ENCODE measurements at regions not wholly inside any gene's neighbourhood (a gene's known extent, or its start where the extent isn't known, plus 50 kb on each side); places are given as distances from the start of the nearest gene placed in this dataset.
"Not testable (repeated sequence)": the region's sequence is repeated elsewhere in the genome, so short reads cannot be mapped to it uniquely, and the experiment has no call there.

DNA sequence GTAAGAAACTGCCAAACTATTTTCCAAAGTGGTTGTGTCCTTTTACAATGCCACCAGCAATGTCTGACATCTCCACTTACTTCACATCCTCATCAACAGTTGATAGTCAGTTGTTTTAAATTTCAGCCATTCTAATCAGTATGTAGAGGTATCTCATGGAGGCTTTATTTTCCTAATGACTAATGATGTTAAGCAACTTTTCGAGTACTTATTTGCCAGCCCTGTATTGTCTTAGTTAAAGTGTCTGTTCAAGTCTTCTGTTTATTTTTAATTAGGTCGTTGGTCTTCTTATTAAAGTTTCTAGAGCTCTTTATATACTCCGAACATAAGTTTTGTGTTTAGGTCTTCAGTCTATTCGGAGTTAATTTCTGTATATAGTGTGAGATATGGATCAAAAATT, 54.9 kb upstream of the NBPF12 start:
- POLR2A ChIA-PET; ATAC-seq (ENCODE audit: low read depth); H3K4me1 Mint-ChIP-seq; H3K36me3 Mint-ChIP-seq; H3K27ac Mint-ChIP-seq; H3K4me3 Mint-ChIP-seq; H3K27me3 Mint-ChIP-seq; DNase-seq; H3K9me3 Mint-ChIP-seq: not testable (repeated sequence)

DNA sequence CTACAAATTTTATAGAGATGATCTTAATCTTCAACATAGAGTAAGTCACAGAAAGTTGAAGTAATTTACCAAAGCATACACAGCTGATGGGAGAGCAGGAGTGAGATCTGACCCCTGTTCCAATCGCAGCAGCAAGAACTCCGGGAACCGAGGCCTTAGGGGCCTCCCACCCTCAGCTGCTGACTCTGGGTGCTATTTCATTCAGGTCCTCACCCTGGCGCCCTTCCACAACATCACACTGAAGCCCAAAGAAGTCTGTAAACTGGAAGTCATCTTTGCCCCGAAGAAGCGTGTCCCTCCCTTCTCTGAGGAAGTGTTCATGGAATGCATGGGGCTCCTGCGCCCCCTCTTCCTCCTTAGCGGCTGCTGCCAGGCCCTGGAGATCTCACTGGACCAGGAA, 57.0 kb upstream of the NBPF12 start:
- POLR2A ChIA-PET; H3K4me1 Mint-ChIP-seq; H3K27ac Mint-ChIP-seq; DNase-seq; ATAC-seq (ENCODE audit: low read depth); H3K36me3 Mint-ChIP-seq; H3K4me3 Mint-ChIP-seq; H3K27me3 Mint-ChIP-seq; H3K9me3 Mint-ChIP-seq: not testable (repeated sequence)

DNA sequence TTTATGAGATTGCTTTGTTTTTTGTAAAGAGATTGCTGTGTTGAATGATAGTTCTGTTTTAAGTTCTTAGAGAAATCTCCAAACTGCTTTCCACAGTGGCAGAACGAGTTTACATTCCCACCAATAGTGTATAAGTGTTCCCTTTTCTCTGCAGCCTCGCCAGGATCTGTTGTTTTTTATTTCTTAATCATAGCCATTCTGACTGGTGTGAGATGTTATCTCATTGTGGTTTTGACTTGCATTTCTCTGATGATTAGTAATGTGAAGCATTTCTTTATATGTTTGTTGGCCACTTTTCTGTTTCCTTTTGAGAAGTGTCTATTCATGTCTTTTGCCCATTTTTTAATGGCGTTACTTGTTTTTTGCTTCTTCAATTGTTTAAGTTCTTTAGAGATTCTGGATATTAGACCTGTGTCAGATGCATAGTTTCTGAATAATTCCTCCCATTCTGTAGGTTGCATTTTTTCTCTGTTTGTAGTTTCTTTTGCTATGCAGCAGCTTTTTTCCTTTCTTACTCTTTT, 74.3 kb upstream of the NBPF12 start:
- H3K27ac Mint-ChIP-seq; ATAC-seq (ENCODE audit: low read depth); POLR2A ChIA-PET; DNase-seq; H3K36me3 Mint-ChIP-seq; H3K9me3 Mint-ChIP-seq; H3K4me3 Mint-ChIP-seq; H3K4me1 Mint-ChIP-seq; H3K27me3 Mint-ChIP-seq: not testable (repeated sequence)

DNA sequence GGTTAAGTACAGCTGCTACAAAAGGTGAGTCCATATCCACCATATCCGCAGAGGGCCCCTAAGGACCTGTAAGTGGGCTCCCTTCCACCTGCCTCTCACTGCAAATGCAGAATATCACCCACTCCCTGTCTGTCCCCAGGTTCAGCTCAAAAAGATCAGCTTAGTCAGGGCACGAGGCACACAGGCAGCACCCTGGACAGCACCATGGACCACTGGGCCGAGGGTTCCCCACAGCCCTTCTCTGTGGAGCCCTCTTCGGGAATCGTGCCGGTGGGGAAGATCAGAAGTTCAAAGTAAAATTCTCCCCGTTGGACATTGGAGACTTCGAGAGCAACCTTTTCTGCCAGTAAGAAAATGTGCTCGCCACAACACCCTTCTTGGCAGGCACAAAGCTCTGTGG, 85.0 kb upstream of the NBPF12 start:
- H3K27ac Mint-ChIP-seq; H3K4me1 Mint-ChIP-seq; ATAC-seq (ENCODE audit: low read depth); H3K4me3 Mint-ChIP-seq; POLR2A ChIA-PET; H3K9me3 Mint-ChIP-seq; H3K27me3 Mint-ChIP-seq; H3K36me3 Mint-ChIP-seq: not testable (repeated sequence)
- DNase-seq: peak; percentile 28

DNA sequence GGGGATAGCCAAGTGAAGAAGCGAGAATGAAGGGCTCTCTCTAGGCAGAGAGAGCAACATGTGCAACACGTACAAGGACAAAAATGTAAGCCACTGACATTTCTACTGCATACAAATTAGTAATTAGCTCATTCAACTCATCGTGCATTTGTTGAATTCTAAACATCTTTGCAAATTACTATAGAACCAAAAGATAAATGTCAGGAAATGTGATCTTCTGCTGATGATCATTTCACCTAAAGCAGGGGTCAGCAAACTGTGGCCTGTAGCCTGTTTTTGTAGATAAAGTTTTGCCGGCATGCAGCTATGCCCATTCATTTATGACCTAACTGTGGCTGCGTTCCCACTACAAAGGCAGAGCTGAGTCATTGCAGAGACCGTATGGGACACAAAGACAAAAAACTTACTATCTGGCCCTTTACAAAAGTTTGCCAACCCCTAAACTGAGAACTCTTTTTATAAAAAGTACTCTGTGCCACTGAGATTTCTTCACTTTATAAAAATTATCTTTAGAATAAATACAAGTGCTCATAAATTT, 87.7 kb upstream of the NBPF12 start:
- H3K4me3 Mint-ChIP-seq; POLR2A ChIA-PET; H3K27ac Mint-ChIP-seq; H3K36me3 Mint-ChIP-seq; ATAC-seq (ENCODE audit: low read depth); H3K9me3 Mint-ChIP-seq; H3K27me3 Mint-ChIP-seq; DNase-seq; H3K4me1 Mint-ChIP-seq: not testable (repeated sequence)

DNA sequence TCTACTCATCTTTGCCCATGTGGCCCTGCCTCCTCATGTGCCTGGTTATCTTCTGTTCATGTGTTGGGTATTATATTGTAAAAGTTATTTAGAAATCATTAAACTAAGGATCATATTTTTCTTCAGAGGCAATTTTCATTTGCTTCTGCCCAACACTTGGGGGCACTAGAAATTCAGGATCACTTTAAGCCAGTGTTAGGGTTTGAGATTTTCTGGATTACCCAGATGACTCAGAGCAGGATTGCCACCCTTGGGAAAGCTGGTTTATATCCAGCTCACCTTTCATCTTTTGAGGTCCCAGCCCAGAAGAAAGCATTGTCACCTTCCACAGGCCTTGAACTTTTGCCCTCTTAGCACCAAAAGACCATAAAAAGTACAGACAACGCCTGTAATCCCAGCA, 99.4 kb upstream of the NBPF12 start:
- H3K36me3 Mint-ChIP-seq; H3K4me3 Mint-ChIP-seq; H3K4me1 Mint-ChIP-seq; H3K27me3 Mint-ChIP-seq; DNase-seq; POLR2A ChIA-PET; H3K27ac Mint-ChIP-seq; ATAC-seq (ENCODE audit: low read depth); H3K9me3 Mint-ChIP-seq: not testable (repeated sequence)

DNA sequence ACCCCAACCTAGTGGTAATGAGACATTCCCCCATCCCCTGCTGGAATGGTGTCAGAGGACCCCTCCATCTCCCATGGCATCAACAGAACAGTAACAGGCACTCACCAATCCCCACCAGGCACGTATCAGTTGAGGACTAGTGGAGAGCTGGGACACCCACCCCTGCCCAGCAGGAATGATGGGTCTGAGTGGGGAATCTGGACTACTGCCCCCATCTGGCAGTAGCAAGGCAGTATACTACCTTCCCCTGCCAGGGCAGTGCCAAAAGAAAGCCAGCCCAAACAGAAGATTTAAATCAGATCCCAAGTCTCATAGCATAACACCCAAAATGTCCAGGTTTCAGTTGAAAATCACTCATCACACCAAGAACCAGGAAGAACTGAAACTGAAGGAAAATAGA, 111.2 kb upstream of the NBPF12 start:
- POLR2A ChIA-PET; H3K27ac Mint-ChIP-seq; H3K9me3 Mint-ChIP-seq; H3K4me3 Mint-ChIP-seq; DNase-seq; H3K4me1 Mint-ChIP-seq; H3K27me3 Mint-ChIP-seq; ATAC-seq (ENCODE audit: low read depth); H3K36me3 Mint-ChIP-seq: not testable (repeated sequence)

DNA sequence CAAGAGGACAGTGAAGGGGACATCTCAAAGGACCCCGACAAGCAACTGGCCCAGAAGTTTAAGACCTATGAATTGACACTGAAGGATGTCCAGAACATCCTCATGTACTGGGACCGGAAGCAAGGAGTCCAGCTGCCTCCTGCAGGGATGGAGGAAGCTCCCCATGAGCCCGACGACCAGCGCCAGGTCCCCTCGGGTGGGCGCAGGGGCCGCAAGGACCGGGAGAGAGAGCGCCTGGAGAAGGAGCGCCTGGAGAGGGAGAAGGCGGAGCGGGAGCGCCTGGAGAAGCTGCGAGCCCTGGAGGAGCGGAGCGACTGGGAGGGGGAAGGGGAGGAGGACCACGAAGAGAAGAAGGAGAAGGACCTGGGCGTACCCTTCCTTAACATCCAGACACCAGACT, 143.9 kb upstream of the NBPF12 start:
- DNase-seq; ATAC-seq (ENCODE audit: low read depth); H3K27me3 Mint-ChIP-seq; H3K4me1 Mint-ChIP-seq; H3K36me3 Mint-ChIP-seq; POLR2A ChIA-PET; H3K27ac Mint-ChIP-seq; H3K9me3 Mint-ChIP-seq; H3K4me3 Mint-ChIP-seq: not testable (repeated sequence)

DNA sequence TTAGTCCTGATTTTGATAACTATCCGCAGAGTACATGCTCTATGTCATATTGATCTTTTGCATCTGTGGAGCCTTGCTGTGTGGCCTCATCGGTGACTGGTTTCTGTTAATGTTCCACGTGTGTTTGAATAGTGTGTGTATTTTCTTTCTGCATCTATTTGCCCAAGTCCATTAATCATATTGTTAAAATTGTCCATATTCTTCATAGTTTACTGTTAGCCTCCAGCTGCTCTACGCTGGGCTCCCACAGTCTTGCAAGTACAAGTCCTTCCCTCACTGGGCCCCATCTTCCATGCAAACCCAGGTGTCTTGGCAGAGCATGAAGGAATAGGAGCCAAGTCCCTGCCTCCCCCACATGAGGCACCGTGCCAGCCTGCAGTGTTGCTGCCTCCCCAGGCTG, 145.4 kb upstream of the NBPF12 start:
- not testable (repeated sequence) for H3K27ac Mint-ChIP-seq, H3K27me3 Mint-ChIP-seq

DNA sequence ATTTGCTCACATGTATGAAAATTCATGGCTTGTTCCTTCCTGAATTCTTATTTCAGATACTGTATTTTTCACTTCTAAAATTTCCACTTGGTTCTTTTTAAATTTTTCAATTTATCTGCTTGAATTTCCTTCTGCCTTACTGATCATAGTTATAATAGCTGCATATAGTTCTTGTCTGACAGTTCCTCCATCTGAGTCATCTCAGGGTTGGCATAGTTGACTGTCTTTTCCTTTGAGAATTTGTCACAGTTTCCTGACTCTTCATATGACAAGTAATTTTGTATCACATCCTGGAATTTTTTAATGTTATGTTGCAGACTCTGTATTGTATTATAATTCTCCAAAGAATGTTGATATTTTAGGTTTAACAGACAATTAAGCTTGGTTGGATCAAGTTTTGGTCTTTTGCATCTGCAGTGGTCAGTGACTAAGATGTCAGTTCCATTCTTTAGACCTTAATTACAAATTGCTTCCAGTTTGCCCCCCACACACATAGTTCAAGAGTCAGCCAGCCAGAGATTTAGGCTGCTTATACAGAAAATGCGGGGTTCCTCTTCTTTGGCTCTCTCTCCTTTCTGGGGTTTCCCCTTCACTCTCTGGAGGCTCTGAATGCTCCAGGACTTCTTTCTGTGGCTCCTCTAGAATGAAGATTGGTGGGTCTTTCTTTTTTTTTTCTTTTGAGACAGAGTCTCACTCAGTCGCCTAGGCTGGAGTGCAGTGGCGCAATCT, 153.7 kb upstream of the NBPF12 start:
- ATAC-seq (ENCODE audit: low read depth); H3K27me3 Mint-ChIP-seq; H3K4me1 Mint-ChIP-seq; POLR2A ChIA-PET; DNase-seq; H3K4me3 Mint-ChIP-seq; H3K27ac Mint-ChIP-seq; H3K9me3 Mint-ChIP-seq; H3K36me3 Mint-ChIP-seq: not testable (repeated sequence)

More for the DNA sequence above, 145.4 kb upstream of the NBPF12 start:
- DNase-seq; H3K4me1 Mint-ChIP-seq; H3K36me3 Mint-ChIP-seq; H3K9me3 Mint-ChIP-seq; POLR2A ChIA-PET; ATAC-seq (ENCODE audit: low read depth); H3K4me3 Mint-ChIP-seq: not testable (repeated sequence)

DNA sequence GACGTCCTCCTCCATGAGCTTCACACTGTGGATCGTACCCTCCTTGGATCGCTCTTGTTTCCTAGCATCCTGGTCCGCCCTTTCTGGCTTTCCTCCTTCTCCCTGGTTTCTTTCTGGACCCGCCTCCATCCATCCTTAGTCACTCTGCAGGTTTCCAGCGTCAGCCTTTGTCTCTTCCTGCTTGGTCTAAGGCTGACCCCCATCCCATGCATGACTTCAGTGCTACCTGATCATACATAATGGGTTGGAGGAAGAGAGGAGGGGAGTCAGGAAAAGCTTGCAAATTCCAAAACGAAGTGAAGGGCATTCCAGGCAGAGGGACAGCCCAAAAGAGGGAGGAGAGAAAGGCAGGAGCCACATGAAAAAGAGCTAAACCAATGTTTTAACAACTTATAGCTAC, 156.9 kb upstream of the NBPF12 start:
- H3K27me3 Mint-ChIP-seq; DNase-seq; H3K9me3 Mint-ChIP-seq; POLR2A ChIA-PET; H3K4me3 Mint-ChIP-seq; H3K27ac Mint-ChIP-seq; H3K4me1 Mint-ChIP-seq; H3K36me3 Mint-ChIP-seq; ATAC-seq (ENCODE audit: low read depth): not testable (repeated sequence)

DNA sequence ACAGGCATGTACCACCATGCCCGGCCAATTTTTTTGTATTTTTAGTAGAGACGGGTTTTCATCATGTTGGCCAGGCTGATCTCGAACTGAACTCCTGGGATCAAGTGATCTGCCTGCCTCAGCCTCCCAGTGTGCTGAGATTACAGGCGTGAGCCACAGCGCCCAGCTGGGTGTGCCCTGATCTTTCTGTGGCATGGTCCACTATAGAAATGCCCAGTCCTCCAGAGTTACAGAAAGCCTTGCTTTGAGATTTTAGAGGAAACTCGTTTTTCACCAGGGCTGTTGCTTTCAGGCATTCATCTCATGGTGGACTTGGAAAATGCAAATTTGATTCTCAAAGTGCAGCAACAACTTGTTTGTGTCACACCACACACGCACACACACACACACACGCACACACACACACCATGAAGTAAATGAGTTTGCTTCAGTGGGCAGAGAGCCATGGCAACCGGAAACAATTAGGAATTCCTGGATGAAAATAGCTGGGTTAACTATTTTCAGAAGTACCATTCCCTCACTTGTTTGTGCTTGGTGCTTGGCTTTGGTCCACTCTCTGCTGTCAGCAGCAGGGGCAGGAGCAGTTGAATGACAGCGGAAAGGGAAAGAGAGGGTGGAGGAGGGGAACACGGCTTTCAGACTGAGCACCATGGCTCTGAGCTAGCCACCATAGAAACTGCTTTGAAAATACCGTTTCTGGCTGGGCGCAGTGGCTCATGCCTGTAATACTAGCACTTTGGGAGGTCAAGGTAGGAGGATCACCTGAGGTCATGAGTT, 160.1 kb upstream of the NBPF12 start:
- H3K4me3 Mint-ChIP-seq; DNase-seq; H3K36me3 Mint-ChIP-seq; H3K27ac Mint-ChIP-seq; H3K27me3 Mint-ChIP-seq; POLR2A ChIA-PET; H3K9me3 Mint-ChIP-seq; ATAC-seq (ENCODE audit: low read depth); H3K4me1 Mint-ChIP-seq: not testable (repeated sequence)

DNA sequence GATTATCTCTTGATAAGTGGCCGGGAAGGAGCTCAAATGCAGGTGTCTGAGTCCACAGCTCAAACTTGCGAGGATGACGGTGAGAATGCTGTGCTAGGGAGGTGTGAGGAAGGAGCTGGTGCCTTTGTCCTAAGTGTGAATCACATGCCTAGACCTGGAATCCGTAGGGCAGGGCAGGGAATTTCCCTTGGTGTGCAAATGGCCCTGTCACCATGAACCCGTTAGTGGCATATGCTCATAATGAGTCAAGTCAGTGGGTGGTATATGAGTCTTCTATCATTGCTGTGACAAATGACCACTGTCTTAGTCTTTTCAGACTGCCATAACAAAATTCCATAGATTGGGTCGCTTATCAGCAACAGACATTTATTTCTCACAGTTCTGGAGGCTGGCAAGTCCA, 163.1 kb upstream of the NBPF12 start:
- ATAC-seq (ENCODE audit: low read depth); H3K27ac Mint-ChIP-seq; H3K36me3 Mint-ChIP-seq; DNase-seq; POLR2A ChIA-PET; H3K4me1 Mint-ChIP-seq; H3K9me3 Mint-ChIP-seq; H3K4me3 Mint-ChIP-seq; H3K27me3 Mint-ChIP-seq: not testable (repeated sequence)

DNA sequence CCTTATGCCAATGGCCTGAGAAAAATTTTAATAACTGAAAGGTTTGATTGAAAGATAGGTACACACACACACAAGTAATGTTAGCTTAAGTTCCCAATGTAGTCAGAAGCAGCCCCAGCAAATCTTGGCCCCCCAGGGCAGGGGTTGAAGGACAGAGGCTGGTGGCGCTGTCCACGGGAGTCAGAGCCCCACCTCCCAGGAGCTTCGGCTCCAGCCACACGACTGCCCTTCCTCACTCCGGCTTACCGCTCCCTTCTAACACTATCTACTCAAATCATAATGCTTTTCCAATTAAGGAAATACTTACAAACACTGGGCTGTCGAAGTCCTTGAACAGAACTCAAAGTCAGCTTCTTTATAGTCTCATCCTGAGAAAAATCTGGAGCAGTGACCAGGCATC, 163.9 kb upstream of the NBPF12 start:
- DNase-seq; H3K4me3 Mint-ChIP-seq; H3K4me1 Mint-ChIP-seq; ATAC-seq (ENCODE audit: low read depth); POLR2A ChIA-PET; H3K27ac Mint-ChIP-seq; H3K36me3 Mint-ChIP-seq; H3K9me3 Mint-ChIP-seq; H3K27me3 Mint-ChIP-seq: not testable (repeated sequence)
